ENCODE measurements at regions not wholly inside any gene's neighbourhood (a gene's known extent, or its start where the extent isn't known, plus 50 kb on each side); places are given as distances from the start of the nearest gene placed in this dataset.

DNA sequence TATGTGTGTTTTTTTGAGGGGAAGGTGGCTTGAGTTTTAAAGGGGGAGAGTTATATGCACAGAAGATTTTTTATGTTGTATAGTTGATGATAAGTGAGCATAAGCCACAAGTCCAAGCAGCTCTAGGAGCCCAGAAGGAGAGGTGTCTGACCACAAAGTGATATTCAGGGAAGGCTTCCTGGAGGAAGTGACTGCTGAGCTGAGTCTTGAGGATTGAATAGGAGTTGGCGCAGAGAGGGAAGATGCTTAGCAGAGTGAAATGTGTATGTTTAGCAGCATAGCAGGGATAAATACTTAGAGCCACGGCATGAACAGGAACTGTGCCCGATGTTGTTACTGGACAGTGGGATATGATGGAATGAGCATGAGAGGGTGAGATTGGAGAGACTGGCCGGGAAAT is 255.1 kb upstream of the KCNG1 start:
- dilution Hi-C loops (cut with MboI; ENCODE audit: extremely low pct_ligation_motif_present, low sequenced_read_pairs), result no loop called here

More for the DNA sequence above, 255.1 kb upstream of the KCNG1 start:
- Histone ChIP-seq H3K36me3 (ENCODE audit: control insufficient read depth in 2 of 2, extremely low read depth in 1 of 2, insufficient read depth in 2 of 2, low read length in 2 of 2) (no peaks in the 10 kb centered on the region), H2AFZ (ENCODE audit: low read depth, low read length) (no peak overlapping the region), H3K4me1 (ENCODE audit: control insufficient read depth, extremely low read depth, insufficient read depth, low read length) (no peaks in the 10 kb centered on the region), H3K9ac (replicated peaks; ENCODE audit: extremely low read depth, insufficient read depth, low read length) (no peak overlapping the region), H3K4me3 (replicated peaks in 1 of 3; ENCODE audit: insufficient read depth in 1 of 3, low read depth in 1 of 3, low read length in 3 of 3) (no peak overlapping the region), H3K79me2 (ENCODE audit: control insufficient read depth, insufficient read depth, low read length) (no peaks in the 10 kb centered on the region), H3K4me2 (ENCODE audit: insufficient read depth, low read length) (no peak overlapping the region), H3K27ac (ENCODE audit: insufficient read depth, low read depth, low read length) (no peak overlapping the region), H3K9me1 (replicated peaks; ENCODE audit: control insufficient read depth, extremely low read depth, insufficient read depth, low read length) (no peaks in the 10 kb centered on the region), H3K9me3 (replicated peaks; ENCODE audit: control insufficient read depth, insufficient read depth, low read length) (no peaks in the 10 kb centered on the region), H3K27me3 (ENCODE audit: control insufficient read depth in 2 of 2, insufficient read depth in 2 of 2, low read length in 2 of 2) (peaks cover 8 to 11% of the 10 kb centered on the region in 2 experiments), H4K20me1 (replicated peaks; ENCODE audit: control insufficient read depth, extremely low read depth, insufficient read depth, low read length) (no peaks in the 10 kb centered on the region)
- FAIRE-seq (no peak), DNase-seq (ENCODE audit: low read depth, low spot score) (no peak)
- CTCF ChIA-PET, result no interaction called here
- POLR2A ChIA-PET, result no interaction called here
- no TSS peak for BruUV-seq (replicated peaks)
- TF ChIP-seq JUN (IDR thresholded peaks at IDR 0.05; ENCODE audit: borderline replicate concordance, insufficient read depth, insufficient read length, low read depth) (no peak), POLR2AphosphoS5 (IDR thresholded peaks at IDR 0.05; ENCODE audit: insufficient read depth, low read depth, low read length) (no peak), EZH2 (IDR thresholded peaks at IDR 0.05; ENCODE audit: borderline replicate concordance, low read depth, low read length, severe bottlenecking) (no peak), FOS (IDR thresholded peaks at IDR 0.05; ENCODE audit: borderline replicate concordance, insufficient read depth, low read length) (no peak), MAX (IDR thresholded peaks at IDR 0.05; ENCODE audit: insufficient read depth, insufficient read length) (no peak), GATA2 (IDR thresholded peaks at IDR 0.05; ENCODE audit: insufficient read depth, insufficient read length, low read depth, low read length) (no peak), POLR2A (IDR thresholded peaks at IDR 0.05; ENCODE audit: low read depth, low read length) (no peak), MYC (IDR thresholded peaks at IDR 0.05; ENCODE audit: low read depth, low read length) (no peak)
- TF ChIP-seq, protein P1, sequence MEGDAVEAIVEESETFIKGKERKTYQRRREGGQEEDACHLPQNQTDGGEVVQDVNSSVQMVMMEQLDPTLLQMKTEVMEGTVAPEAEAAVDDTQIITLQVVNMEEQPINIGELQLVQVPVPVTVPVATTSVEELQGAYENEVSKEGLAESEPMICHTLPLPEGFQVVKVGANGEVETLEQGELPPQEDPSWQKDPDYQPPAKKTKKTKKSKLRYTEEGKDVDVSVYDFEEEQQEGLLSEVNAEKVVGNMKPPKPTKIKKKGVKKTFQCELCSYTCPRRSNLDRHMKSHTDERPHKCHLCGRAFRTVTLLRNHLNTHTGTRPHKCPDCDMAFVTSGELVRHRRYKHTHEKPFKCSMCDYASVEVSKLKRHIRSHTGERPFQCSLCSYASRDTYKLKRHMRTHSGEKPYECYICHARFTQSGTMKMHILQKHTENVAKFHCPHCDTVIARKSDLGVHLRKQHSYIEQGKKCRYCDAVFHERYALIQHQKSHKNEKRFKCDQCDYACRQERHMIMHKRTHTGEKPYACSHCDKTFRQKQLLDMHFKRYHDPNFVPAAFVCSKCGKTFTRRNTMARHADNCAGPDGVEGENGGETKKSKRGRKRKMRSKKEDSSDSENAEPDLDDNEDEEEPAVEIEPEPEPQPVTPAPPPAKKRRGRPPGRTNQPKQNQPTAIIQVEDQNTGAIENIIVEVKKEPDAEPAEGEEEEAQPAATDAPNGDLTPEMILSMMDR (IDR thresholded peaks at IDR 0.05; ENCODE audit: extremely low read depth in 1 of 2, insufficient read depth in 1 of 2, low read depth in 1 of 2, low read length in 2 of 2), result no peak
- intact Hi-C loops (cut with micrococcal nuclease), result no loop called here
